RWPE1 (cell line): ENCODE measurements at regions not wholly inside any gene's neighbourhood (a gene's known extent, or its start where the extent isn't known, plus 50 kb on each side); places are given as distances from the start of the nearest gene placed in this dataset.

Experiments used
- CTCF ChIA-PET: fragments of 350-600 bp; sonication (Branson Sonifier 250); formaldehyde crosslinking; extraction: SDS; loops from one replicate; lab custom pipeline; 2021; lab: Yijun Ruan, JAX
- POLR2A ChIA-PET: fragments of 400-600 bp; formaldehyde crosslinking; extraction: SDS; loops from one replicate; lab custom pipeline; 2020; ENCODE audit warnings: antibody characterized with exemption; ENCODE audit not compliant: low non-redundant PET; lab: Yijun Ruan, JAX
- DNase-seq: peaks from one replicate; pipeline ENCODE4 v3.0.0; 2012; ENCODE audit warnings: low spot score
- H3K27ac ChIP-seq: fragments of 450-650 bp; 2 replicates; pipeline ENCODE4 v1.5.1; 2017
- TF ChIP-seq, protein P1 (sequence below): fragments of 450-650 bp; conservative IDR thresholded peaks from 2 replicates; pipeline ENCODE4 v1.5.1; 2017; ENCODE audit warnings: low read depth, mild to moderate bottlenecking

DNA sequence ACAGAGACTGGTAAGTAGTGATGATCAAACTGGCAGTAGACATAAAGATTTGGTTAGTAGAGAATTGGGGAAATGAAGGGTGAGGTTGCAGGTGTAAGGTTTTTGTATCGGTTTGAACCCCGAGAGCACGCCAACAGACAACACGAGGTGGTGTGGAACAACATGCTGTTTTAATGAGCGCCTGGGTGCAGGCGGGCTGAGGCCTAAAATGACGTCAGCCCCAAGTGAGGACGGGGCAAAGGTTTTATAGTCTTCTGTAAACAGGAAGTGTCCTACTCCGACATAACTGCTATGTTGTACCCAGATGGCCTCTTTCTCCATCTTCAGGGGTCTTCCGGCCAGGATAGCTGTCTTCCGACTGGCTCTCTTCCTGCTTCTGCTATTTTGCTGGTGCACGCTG lies 178.8 kb downstream of the HHIPL2 start:
- CTCF ChIA-PET, result no interaction called here
- POLR2A ChIA-PET, result no interaction called here
- TF ChIP-seq, protein P1, sequence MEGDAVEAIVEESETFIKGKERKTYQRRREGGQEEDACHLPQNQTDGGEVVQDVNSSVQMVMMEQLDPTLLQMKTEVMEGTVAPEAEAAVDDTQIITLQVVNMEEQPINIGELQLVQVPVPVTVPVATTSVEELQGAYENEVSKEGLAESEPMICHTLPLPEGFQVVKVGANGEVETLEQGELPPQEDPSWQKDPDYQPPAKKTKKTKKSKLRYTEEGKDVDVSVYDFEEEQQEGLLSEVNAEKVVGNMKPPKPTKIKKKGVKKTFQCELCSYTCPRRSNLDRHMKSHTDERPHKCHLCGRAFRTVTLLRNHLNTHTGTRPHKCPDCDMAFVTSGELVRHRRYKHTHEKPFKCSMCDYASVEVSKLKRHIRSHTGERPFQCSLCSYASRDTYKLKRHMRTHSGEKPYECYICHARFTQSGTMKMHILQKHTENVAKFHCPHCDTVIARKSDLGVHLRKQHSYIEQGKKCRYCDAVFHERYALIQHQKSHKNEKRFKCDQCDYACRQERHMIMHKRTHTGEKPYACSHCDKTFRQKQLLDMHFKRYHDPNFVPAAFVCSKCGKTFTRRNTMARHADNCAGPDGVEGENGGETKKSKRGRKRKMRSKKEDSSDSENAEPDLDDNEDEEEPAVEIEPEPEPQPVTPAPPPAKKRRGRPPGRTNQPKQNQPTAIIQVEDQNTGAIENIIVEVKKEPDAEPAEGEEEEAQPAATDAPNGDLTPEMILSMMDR, result no peak
- H3K27ac ChIP-seq, result no peak overlapping the region
- DNase-seq, result no peak

DNA sequence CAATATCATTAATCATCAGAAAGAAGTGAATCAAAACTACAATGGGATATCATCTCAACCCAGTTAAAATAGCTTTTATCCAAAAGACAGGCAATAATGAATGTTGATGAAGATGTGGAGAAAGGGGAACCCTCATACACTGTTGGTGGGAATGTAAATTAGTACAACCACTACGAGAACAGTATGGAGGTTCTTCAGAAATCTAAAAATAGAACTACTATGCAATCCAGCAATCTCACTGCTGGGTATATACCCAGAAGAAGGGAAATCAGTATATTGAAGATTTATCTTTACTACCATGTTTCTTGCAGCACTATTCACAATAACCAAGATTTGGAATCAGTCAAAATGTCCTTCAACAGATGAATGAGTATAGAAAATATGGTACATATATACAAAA lies 189.8 kb downstream of the HHIPL2 start:
- DNase-seq, result no peak
- POLR2A ChIA-PET, result no interaction called here
- no peak overlapping the region for H3K27ac ChIP-seq
- TF ChIP-seq, protein P1, result no peak
- CTCF ChIA-PET, result no interaction called here

DNA sequence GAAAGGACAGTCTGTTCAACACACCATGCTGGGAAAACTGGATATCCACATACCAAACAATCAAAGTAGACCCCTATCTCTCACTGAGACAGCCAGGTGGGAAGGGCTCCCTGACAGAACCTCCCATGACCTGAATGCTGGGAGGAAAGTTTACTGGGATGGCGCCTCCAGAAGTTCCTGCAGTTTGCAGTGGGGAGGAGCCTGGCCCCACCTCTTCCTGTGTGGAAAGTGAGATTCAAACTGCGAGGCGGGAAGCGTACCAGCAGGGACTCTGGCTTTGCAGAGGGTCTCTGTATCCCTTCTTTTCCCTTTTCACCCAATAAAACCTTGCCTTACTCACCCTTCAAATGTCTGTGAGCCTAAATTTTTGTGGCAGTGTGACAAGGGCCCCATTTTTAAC lies 190.7 kb downstream of the HHIPL2 start:
- DNase-seq, result no peak
- ChIA-PET POLR2A (no interaction called here), CTCF (no interaction called here)
- TF ChIP-seq, protein P1, result no peak
- no peak overlapping the region for H3K27ac ChIP-seq

DNA sequence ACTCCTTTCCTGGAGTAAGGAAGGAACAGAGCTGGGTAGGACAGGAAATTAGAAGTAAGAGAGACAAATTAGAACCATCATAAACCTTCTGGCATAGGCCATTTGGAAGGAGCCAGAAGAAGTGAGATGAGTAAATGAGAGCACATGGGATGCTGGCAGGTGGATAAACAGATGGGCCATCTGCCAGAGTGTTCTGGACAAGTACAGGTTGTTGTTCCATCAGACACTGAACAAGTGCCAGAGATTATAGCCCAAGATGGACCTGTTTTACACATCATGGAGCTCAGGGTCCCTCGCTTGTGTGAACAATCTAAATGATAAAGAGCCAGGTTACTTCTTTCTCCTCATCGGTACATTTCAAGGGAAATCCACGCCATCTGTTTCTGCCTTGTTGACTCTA lies 200.3 kb downstream of the HHIPL2 start:
- H3K27ac ChIP-seq, result no peak overlapping the region
- ChIA-PET CTCF (interaction anchor here (0.6 kb wide), 1 partner anchor 820 kb away, joined by 4 read pairs; no protein-coding TSS in a partner anchor), POLR2A (no interaction called here)
- no peak for DNase-seq
- TF ChIP-seq, protein P1, result no peak

DNA sequence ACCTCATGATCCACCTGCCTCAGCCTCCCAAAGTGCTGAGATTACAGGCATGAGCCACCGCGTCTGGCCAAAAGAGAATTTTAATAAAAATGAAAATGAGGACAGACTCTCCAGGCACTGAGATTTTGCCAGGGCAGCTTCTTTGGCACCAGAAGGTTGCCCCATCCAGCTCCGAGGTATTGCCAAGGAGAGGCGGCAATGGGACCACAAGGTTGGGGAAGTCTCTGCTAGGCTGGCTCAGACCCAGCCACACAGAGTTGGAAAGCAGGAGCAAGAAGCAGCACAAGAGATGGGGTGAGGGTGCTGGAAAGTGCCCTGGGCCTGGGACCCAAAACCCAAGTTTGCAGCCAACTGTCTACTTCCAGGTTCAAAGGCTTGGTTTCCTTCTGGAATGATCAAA lies 200.9 kb downstream of the HHIPL2 start:
- ChIA-PET CTCF (interaction anchor here (0.6 kb wide), 1 partner anchor 122 kb away, joined by 8 read pairs; no protein-coding TSS in a partner anchor), POLR2A (no interaction called here)
- TF ChIP-seq, protein P1, result no peak
- no peak for DNase-seq
- no peak overlapping the region for H3K27ac ChIP-seq

DNA sequence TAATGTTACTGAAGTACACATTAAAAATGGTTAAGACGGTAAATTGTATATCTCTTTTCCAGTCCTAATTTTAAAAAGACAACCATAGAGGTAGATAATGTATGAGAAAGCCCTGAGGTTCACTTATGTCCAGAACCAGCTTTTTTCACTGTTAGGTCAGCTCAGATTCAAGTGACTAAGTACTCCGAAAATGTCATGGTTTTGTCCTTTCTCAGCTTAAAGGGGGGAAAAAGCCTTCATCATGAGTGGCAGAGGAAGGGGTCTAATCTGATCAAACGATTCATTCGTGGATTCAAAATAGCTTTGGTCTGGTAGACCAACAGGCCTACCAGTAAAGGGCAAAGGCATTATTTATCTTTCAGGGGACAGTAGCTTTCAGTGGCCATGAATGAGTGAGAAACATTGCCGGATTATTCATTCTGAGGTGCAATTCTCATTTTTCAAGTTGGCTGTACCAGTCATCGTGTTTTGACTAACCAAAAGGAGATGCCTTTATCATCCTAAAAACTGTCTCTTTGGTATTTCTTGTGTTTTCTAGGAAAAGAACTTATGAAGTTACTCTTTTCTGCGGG lies 208.4 kb downstream of the HHIPL2 start:
- TF ChIP-seq, protein P1, result no peak
- ChIA-PET POLR2A (no interaction called here), CTCF (no interaction called here)
- no peak overlapping the region for H3K27ac ChIP-seq
- no peak for DNase-seq

DNA sequence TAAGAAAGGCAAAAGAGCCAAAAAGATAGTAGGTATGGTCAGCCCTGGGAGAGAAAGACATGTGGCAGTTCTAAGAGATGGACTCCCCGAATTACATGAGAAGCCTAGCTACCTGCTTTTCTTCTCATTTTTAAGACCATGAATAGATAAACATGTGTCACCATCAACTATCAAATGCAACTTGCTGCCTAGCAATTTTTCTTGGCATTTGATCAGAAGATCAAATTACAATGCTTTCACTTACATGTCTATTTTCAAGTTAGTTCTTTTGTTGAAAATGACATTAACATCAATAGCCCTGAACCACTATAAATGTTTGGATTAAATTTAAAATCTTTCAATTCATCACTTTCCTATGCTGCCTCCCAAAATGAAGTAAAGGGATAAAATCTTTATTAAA lies 212.3 kb downstream of the HHIPL2 start:
- POLR2A ChIA-PET, result no interaction called here
- H3K27ac ChIP-seq, result no peak overlapping the region
- DNase-seq, result no peak
- CTCF ChIA-PET, result no interaction called here
- TF ChIP-seq, protein P1, result no peak
